GM12891 (cell line): ENCODE measurements at regions not wholly inside any gene's neighbourhood (a gene's known extent, or its start where the extent isn't known, plus 50 kb on each side); places are given as distances from the start of the nearest gene placed in this dataset.
"Not testable (repeated sequence)": the region's sequence is repeated elsewhere in the genome, so short reads cannot be mapped to it uniquely, and the experiment has no call there.

Source experiments
- DNase-seq: peaks from one replicate; pipeline ENCODE4 v3.0.0; 2011; ENCODE audit warnings: low spot score; ENCODE audit not compliant: insufficient read length
- FAIRE-seq: peaks from 2 replicates; lab custom pipeline; 2011; peaks lifted over from hg19 to GRCh38; lab: Jason Lieb, UNC
- PAX5 ChIP-seq: IDR thresholded peaks from 2 replicates; pipeline ENCODE4 v1.6.1; 2011; ENCODE audit warnings: low read length, moderate library complexity, mild to moderate bottlenecking; ENCODE audit not compliant: insufficient read depth, severe bottlenecking
- POLR2A ChIP-seq: IDR thresholded peaks from 2 replicates; pipeline ENCODE4 v1.6.1; 2011; ENCODE audit warnings: low read depth, low read length, control low read depth
- POLR2AphosphoS5 ChIP-seq: IDR thresholded peaks from 2 replicates; pipeline ENCODE4 v1.6.1; 2011; ENCODE audit warnings: low read depth, low read length, control low read depth
- POU2F2 ChIP-seq: IDR thresholded peaks from 2 replicates; pipeline ENCODE4 v1.6.1; 2011; ENCODE audit warnings: low read depth, mild to moderate bottlenecking, control low read depth, low read length, moderate library complexity
- SPI1 ChIP-seq: IDR thresholded peaks from 2 replicates; pipeline ENCODE4 v1.6.1; 2011; ENCODE audit warnings: low read depth, low read length, control low read depth
- TAF1 ChIP-seq: IDR thresholded peaks from 2 replicates; pipeline ENCODE4 v1.6.1; 2011; ENCODE audit warnings: low read depth, low read length, control low read depth

DNA sequence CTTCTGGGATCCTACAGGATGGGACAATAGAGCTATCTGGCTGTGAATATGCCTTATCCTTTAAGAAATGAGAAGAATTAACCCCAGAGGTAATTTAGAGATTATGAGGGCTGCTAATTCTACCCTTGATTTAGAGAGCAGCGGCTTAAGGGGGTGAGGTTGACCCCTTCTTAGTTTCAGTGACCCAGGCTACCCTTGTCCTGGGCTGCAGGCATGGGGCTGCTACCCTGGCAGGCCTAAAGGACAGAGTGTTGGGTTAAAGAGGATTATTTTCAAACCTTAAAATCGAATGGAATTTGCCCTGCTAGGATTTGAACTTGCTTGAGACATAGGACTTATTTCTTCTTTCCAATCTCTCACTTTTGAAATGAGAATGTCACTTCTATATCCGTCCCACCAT, 1343.4 kb downstream of the HACE1 start:
- no peak for TF ChIP-seq POU2F2
- no peak for TF ChIP-seq PAX5
- TF ChIP-seq POLR2A, result no peak
- TF ChIP-seq SPI1, result no peak
- no peak for TF ChIP-seq POLR2AphosphoS5
- TF ChIP-seq TAF1, result no peak
- FAIRE-seq, result no peak

DNA sequence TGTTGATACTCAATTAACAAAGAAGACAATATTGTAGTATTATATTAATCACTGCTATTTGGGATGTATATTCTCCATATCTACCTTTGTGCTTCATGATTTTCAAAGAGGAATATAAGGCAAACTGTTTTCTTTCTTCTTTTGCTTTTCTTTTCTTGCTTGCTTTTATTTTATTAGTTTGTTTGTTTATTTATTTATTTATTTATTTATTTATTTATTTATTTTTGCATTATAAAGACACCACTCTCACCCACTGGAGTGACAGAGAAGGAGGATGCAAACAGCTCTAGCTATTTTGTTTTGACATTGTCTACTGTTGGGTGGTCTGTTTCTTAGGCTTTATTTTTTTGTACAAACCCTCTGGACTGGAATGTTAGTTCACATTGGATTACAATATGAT, 1352.7 kb downstream of the HACE1 start:
- no peak for DNase-seq
- TF ChIP-seq POLR2AphosphoS5 (no peak), TAF1 (no peak), SPI1 (no peak), POU2F2 (no peak), POLR2A (no peak), PAX5 (no peak)
- FAIRE-seq, result no peak

More for the DNA sequence above, 1343.4 kb downstream of the HACE1 start:
- no peak for DNase-seq

DNA sequence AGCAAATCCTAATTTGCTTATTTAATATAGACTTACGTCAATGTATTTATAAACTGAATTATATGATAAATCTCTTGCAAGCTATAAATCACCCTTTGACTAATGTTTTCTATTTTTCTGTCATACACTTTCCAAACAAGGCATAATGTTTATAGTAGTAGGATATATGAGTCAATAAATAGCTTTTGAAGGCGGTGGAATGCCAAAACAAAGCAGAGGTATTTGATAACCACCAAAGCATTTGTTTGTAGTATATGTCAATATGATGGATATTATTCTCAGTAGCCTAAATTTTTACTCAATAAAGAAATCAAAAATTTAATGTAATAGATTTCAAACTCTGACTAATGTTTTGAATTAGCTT, 1354.6 kb downstream of the HACE1 start:
- no peak for DNase-seq
- TF ChIP-seq PAX5 (no peak), POLR2AphosphoS5 (no peak), SPI1 (no peak), TAF1 (no peak), POLR2A (no peak), POU2F2 (no peak)
- no peak for FAIRE-seq

DNA sequence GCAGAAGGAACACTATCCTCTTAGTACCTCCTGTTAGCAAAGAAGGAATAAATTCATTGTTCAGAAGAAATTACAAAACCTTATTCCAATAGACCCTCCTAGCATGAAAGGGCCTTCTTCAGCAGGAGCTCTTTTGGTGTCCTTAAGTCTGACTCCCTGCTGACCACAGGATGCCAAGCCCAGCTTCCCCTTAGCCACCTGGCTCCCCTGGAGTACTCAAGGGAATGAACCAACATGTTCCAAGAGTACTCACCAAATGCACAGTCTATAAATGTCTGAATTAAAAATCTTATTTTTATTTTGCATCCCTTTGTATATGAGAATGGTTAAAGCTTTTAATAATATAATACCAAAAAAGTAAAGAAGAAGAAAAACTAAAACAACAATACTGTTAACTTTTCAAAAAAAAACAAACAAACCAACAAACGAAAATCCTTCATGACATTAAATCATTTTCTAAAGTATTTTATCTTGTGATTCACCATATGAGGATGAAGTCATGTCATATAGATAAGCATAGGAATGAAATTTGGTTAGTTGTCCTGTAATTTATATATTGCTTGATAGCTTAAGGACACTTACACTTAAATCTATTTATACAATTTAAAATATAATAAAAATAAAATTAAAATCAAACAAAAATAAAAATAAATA, 1355.1 kb downstream of the HACE1 start:
- FAIRE-seq (no peak), DNase-seq (no peak)
- TF ChIP-seq POLR2AphosphoS5 (no peak), TAF1 (no peak), PAX5 (no peak), POLR2A (no peak), POU2F2 (no peak), SPI1 (no peak)

DNA sequence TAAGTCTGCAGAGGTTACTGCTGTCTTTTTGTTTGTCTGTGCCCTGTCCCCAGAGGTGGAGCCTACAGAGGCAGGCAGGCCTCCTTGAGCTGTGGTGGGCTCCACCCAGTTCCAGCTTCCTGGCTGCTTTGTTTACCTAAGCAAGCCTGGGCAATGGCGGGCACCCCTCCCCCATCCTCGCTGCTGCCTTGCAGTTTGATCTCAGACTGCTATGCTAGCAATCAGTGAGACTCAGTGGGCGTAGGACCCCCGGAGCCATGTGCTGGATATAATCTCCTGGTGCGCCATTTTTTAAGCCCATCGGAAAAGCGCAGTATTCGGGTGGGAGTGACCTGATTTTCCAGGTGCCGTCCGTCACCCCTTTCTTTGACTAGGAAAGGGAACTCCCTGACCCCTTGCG, 1363.1 kb downstream of the HACE1 start:
- FAIRE-seq, DNase-seq: not testable (repeated sequence)

DNA sequence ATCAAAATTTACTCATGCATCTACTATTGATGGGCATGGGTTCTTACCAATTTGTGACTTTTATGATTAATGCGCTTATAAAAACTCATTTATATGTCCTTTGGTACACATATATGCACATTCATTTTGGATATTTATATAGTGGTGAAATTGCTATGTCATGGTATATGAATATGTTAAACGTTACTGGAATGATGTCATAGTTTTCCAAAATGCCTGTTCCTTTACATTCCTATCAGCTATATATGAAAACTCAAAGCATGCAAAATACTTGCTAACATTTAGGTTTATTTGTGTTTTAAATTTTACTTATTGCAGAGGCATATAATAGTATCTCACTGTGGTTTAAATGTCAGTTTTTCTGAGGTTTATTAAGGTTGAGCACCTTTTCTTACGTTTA, 1403.1 kb downstream of the HACE1 start:
- no peak for DNase-seq
- no peak for FAIRE-seq
- no peak for TF ChIP-seq POLR2A
- no peak for TF ChIP-seq SPI1
- no peak for TF ChIP-seq POU2F2
- TF ChIP-seq PAX5, result no peak
- no peak for TF ChIP-seq TAF1
- no peak for TF ChIP-seq POLR2AphosphoS5

DNA sequence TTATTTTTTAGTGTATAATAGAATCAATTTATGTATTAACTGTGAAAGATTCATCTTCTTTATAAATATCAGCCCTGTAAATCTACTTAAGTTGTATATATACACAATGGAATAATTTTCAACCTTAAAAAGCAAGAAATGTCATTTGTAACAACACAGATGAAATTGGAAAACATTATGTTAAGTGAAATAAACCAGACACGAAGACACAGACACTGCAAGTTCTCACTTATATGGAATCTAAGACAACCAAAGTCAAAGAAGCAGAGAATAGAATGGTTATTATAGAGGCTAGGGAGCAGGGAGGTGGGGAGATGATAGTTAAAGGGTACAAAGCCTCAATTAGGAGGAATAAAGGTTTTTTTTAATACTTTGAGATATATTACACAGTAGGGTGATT, 1404.4 kb downstream of the HACE1 start:
- TF ChIP-seq SPI1, result no peak
- no peak for TF ChIP-seq POU2F2
- no peak for DNase-seq
- no peak for FAIRE-seq

DNA sequence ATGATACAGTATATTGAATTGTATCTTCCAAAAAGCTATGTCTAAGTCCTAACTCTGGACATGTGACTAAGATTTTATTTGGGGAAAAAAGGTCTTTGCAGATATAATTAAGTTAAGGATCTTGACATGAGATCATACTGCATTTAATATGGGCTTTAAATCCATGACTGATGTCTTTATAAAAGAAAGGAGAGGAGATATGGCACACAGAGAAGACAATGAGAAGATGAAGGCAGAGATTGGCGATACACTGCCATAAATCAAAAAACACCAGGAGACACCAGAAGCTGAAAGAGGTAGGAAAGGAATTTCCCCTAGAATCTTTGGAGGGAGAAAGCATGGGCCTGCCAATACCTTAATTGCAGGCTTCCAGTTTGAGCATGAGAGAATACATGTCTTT, 1450.2 kb downstream of the HACE1 start:
- DNase-seq (no peak), FAIRE-seq (no peak)
- TF ChIP-seq SPI1 (no peak), TAF1 (no peak), POLR2AphosphoS5 (no peak), PAX5 (no peak)

DNA sequence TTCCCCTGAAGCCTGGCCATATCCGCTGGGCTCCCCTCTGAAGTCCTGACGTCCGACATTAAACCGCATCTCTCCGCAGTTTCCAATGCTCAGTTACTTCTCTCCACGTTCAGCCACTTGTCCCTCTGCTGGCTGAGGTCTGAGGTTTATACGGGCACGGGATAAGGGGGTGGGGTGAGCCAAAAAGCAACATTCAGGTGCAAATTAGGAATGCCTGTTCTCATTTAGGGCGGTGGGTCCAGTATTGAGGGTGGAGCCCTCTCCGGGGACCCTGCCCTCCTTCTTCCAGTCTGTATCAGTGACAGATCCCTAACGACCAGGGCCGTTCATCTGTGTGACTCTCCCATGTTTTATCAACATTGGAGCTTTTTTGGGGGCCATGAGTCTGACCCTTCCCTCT, 1454.4 kb downstream of the HACE1 start:
- DNase-seq (no peak), FAIRE-seq (no peak)
- TF ChIP-seq TAF1 (no peak), POLR2AphosphoS5 (no peak), POLR2A (no peak), PAX5 (no peak), POU2F2 (no peak)

DNA sequence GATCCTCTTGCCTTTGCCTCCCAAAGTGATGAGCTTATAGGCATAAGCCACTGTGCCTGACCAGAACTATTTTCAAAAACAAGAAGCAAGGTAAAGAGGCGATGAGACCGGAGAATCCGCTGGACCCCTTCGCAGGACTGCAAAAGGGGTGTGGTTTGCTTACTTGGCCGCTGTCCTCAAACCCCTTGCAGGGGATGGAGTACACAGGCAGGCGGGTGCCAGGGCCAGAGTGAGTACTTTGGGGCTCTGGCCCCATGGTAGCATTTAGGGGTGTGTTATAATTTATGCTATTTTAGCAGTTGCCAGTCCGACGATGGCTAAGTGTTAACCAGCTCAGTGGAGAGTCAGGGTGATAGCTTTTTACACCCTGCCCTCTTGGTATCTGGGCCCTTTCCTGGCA, 1454.9 kb downstream of the HACE1 start:
- TF ChIP-seq POLR2AphosphoS5 (no peak), TAF1 (no peak), SPI1 (no peak), POU2F2 (no peak), PAX5 (no peak)
- no peak for DNase-seq
- FAIRE-seq, result no peak
